ENCODE measurements at regions not wholly inside any gene's neighbourhood (a gene's known extent, or its start where the extent isn't known, plus 50 kb on each side); places are given as distances from the start of the nearest gene placed in this dataset.

GRCh38 chr2:4900861-4901770, 791.1 kb upstream of the SOX11 start:
- DNase-seq (ENCODE audit: low spot score): no peak
- in situ Hi-C loops (cut with MboI; ENCODE audit: low pct_unique_long_range_greater_than_20kb, low sequenced_read_pairs, unreplicated experiment): no loop called here
- TF ChIP-seq, protein P1, sequence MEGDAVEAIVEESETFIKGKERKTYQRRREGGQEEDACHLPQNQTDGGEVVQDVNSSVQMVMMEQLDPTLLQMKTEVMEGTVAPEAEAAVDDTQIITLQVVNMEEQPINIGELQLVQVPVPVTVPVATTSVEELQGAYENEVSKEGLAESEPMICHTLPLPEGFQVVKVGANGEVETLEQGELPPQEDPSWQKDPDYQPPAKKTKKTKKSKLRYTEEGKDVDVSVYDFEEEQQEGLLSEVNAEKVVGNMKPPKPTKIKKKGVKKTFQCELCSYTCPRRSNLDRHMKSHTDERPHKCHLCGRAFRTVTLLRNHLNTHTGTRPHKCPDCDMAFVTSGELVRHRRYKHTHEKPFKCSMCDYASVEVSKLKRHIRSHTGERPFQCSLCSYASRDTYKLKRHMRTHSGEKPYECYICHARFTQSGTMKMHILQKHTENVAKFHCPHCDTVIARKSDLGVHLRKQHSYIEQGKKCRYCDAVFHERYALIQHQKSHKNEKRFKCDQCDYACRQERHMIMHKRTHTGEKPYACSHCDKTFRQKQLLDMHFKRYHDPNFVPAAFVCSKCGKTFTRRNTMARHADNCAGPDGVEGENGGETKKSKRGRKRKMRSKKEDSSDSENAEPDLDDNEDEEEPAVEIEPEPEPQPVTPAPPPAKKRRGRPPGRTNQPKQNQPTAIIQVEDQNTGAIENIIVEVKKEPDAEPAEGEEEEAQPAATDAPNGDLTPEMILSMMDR (IDR thresholded peaks at IDR 0.05; ENCODE audit: extremely low read depth, insufficient read depth, missing control alignments): no peak

DNA sequence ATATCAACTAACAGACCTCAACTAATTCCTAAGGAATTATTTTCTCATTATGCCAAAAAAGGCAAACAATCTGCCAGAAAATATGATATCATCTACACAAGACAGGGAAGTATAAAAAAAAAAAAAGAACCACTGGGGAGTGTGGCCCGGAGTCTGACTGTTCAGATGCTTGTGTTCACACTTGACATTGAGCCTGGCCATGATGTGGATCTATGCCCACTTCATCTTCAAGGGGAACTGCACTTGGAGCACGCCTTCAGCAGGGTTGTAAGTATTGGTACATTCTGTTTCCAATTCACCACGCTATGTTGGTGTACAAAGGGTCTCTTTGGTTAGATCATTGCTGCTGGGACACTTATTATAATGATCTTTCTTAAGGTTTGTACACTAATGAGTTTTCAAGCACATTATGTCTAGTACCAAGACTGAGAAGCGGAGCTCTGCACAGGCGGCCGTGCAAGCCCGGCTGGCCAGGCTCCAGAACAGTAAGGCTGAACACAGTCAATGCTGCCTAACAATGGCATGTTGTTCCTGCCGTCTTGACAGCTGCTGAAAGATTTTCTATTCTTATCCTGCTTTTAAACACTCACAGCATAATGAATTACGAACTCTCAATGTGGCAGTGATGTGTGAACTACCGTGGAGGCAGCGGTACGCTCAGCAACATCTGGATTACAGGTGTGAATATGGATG, 788.4 kb upstream of the SOX11 start:
- in situ Hi-C loops (cut with MboI; ENCODE audit: low pct_unique_long_range_greater_than_20kb, low sequenced_read_pairs, unreplicated experiment): no loop called here
- TF ChIP-seq, protein P1 (IDR thresholded peaks at IDR 0.05; ENCODE audit: extremely low read depth, insufficient read depth, missing control alignments): no peak
- no peak for DNase-seq (ENCODE audit: low spot score)

DNA sequence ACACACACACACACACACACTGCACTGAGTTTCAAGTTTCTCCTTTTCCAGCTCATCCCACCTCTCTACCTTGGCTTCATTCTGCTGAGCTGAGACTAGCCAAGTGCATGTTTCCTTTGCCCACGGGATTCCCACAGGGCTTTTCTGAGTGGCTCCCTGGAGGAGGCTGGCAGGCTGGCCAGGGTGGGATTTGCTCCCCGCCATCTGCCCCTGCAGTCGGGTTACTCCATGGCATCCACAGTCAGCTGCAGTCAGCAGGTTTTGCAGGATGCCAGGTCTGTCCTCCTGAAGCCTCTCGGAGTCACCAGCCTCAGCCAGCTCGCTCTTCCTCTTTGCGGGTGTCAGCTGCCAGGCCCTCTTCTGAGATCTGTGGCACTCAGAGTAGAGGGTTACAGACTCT, 783.7 kb upstream of the SOX11 start:
- in situ Hi-C loops (cut with MboI; ENCODE audit: low pct_unique_long_range_greater_than_20kb, low sequenced_read_pairs, unreplicated experiment): no loop called here
- TF ChIP-seq, protein P1 (IDR thresholded peaks at IDR 0.05; ENCODE audit: extremely low read depth, insufficient read depth, missing control alignments): no peak
- DNase-seq (ENCODE audit: low spot score): no peak

DNA sequence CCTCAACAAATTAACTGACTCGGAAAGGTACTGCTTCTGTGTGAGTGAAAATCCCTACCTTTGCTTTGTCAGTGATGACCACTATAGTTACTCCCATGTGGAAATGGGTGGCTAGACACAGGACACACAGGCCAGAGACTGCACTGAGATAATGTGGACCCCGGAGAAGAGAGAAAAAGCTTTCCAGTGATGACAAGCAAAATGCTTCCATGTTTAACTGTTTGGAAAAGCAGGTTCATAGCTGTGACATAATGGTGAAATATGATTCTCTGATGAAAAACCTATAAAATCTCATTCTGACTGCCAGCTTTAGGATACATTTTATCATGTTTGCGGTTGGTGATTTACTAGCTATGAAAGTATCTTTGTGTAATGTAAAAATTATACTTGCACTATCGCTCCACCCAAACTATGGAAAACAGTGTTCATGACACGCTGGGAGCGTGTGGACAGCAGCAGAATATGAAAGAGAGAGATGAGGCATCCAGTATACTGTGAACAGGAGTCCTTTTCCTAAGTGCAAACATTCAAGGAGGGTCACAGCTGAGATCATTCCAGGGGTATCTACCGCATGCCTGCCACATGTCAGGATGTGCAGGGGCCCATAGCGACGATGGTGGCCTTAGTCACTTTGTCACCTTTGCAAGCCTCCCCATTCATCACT, 782.7 kb upstream of the SOX11 start:
- in situ Hi-C loops (cut with MboI; ENCODE audit: low pct_unique_long_range_greater_than_20kb, low sequenced_read_pairs, unreplicated experiment): no loop called here
- TF ChIP-seq, protein P1 (IDR thresholded peaks at IDR 0.05; ENCODE audit: extremely low read depth, insufficient read depth, missing control alignments): no peak
- DNase-seq (ENCODE audit: low spot score): no peak

DNA sequence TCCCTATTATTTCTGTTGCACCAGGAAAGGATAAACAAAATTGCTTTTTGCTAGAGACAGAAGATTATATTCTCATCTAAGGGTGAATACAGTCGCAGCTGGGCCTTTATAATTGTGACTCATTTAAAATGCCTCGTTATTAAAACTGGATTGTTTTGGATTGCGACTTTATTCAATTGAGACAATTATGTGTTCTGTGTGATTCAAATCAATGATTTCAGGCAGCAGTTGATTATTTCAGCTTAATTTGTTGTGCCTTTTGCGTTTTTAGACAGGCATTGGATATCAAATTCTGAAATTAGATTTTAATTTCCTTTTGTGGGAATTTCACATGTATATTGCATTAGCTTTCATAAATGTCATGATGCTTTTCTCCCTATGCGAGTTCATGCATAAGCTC, 778.1 kb upstream of the SOX11 start:
- DNase-seq (ENCODE audit: low spot score): no peak
- TF ChIP-seq, protein P1 (IDR thresholded peaks at IDR 0.05; ENCODE audit: extremely low read depth, insufficient read depth, missing control alignments): no peak
- in situ Hi-C loops (cut with MboI; ENCODE audit: low pct_unique_long_range_greater_than_20kb, low sequenced_read_pairs, unreplicated experiment): no loop called here

DNA sequence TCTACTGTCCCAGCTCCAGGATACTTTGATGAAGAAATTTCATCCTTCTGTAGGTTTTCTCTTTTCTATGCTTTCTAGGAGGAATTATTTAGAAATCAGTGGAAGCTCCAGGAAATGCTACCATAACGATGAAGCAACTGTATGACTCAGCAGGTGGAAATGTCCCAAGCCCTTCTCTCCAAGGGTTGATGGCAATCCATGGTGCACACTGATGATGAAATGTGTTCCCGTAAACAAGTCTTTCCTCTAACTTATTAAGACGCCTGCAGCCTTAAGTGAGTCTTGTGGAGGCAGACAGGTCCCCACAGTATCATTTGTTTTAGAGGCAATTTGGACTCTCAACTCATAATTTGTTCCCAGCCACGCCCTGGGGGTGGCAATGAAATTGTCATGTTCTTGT, 777.6 kb upstream of the SOX11 start:
- DNase-seq (ENCODE audit: low spot score): no peak
- in situ Hi-C loops (cut with MboI; ENCODE audit: low pct_unique_long_range_greater_than_20kb, low sequenced_read_pairs, unreplicated experiment): no loop called here
- TF ChIP-seq, protein P1 (IDR thresholded peaks at IDR 0.05; ENCODE audit: extremely low read depth, insufficient read depth, missing control alignments): no peak
